DMS153 (cell line): ENCODE measurements at regions not wholly inside any gene's neighbourhood (a gene's known extent, or its start where the extent isn't known, plus 50 kb on each side); places are given as distances from the start of the nearest gene placed in this dataset.
"Not testable (repeated sequence)": the region's sequence is repeated elsewhere in the genome, so short reads cannot be mapped to it uniquely, and the experiment has no call there.

ENCODE experiments used
- DNase-seq: peaks from one replicate; lab custom pipeline; 2025; lab: John Stamatoyannopoulos, UW

DNA sequence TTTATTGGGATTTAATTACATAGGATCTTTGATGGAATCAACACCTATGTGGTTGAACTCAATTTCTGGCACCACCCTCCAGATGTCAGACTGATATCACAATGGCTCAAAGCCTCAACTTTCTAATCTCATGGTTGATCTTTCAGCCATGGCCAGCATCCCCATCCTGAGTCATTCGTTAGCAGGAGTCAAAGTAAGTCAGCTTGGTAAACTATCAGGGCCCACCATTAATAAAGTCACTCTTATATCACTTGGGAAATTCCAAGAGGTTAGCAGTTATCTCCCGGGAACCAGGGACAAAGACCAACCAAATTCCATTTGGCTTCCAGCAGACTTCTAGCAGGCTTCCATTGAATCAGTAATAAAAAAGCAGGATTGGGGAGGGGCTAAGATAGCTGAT, 50.7 kb upstream of the TNFSF4 start:
- no peak for DNase-seq

GRCh38 chr1:173258479-173259264, 51.5 kb upstream of the TNFSF4 start:
- no peak for DNase-seq

- DNase-seq, result not testable (repeated sequence)
These were observed 53.2 kb upstream of the TNFSF4 start for GRCh38 chr1:173260329-173260728.

DNA sequence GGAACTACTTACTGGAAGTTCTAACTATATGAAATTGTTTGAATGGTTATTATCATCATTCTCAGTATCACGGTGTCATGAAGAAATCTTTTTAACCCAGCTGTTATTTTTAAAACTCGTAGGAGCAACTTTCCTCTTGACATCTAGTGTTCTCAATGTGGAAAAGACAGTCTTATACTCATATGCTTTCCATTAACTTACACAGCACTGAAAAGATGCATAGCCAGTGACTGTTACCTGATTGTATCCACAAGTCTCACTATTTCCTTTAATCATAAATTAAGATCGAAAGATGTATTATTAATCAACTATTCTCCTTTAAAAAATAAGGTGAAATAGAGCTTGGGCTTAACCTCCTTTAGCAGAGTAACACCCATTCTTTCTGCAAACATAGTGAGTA, 59.7 kb upstream of the TNFSF4 start:
- no peak for DNase-seq

DNA sequence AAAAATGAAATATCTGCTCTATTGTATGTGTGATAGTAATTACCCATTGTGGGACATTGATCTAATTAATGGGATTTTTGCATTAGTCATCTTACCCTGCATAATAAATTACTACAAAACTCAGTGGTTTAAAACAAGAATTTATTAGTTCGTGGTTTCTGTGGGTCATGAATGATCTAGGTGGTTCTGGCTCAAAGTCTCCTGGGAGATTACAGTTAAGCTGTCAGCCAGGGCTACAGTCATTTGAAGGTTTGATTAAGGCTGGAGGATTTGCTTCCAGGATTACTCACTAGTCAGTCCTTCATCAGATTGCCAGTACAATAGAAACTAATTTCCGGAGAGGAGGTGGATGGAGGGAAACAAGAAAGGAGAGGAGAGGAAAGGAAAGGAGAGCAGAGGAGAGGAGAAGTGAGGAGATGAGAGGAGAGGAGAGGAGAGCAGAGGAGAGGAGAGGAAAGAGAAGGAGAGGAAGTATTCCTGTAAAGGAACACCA, 60.4 kb upstream of the TNFSF4 start:
- DNase-seq, result no peak

- DNase-seq, result no peak
These were observed 61.1 kb upstream of the TNFSF4 start for GRCh38 chr1:173268261-173268660.

GRCh38 chr1:173268786-173269277, 61.7 kb upstream of the TNFSF4 start:
- no peak for DNase-seq

GRCh38 chr1:173269490-173270230, 62.5 kb upstream of the TNFSF4 start:
- no peak for DNase-seq

DNA sequence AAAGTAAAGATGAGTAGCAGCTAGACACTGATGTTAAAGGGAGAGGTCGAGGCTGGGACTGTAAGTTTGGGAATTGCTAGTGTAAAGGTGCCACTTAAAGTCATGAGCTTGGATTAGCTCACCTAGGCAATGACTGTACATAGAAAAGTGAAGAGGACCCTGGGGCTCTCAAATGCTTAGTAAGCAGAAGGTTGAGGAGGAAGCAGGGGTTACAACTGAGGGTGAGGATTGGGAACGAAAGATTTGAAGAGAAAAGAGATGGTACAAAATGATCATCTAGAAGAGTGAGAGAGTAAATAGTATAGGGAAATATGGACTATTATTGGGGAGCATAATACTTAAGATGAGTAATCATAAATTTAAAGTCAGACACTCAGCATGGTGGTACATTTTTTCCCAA, 63.1 kb upstream of the TNFSF4 start:
- no peak for DNase-seq

DNA sequence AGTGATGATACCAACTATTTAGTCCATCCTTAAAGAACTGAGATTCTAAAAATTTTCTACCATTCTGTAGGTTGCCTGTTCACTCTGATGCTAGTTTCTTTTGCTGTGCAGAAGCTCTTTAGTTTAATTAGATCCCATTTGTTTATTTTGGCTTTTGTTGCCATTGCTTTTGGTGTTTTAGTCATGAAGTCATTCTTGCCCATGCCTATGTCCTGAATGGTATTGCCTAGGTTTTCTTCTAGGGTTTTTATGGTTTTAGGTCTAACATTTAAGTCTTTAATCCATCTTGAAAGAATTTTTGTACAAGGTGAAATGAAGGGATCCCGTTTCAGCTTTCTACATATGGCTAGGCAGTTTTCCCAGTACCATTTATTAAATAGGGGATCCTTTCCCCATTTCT, 63.9 kb upstream of the TNFSF4 start:
- not testable (repeated sequence) for DNase-seq

DNA sequence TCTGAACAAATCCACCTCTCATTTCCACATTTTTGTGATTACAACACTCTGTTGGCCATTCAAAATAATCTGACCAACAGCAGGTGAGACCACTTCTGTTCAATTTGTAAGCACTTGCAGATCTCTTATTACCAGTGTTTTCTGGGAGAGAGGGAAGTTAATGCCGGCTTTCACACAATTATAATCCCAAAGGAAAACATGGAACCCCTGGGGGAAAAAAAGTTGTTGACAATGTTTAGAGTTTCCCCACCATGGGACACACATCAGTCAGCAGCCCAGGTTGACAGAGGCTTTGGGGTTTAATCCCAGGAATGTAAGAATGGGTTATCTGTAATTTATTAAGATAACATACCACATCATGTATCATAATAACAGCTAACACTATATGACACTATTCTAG, 68.4 kb upstream of the TNFSF4 start:
- DNase-seq, result no peak

DNA sequence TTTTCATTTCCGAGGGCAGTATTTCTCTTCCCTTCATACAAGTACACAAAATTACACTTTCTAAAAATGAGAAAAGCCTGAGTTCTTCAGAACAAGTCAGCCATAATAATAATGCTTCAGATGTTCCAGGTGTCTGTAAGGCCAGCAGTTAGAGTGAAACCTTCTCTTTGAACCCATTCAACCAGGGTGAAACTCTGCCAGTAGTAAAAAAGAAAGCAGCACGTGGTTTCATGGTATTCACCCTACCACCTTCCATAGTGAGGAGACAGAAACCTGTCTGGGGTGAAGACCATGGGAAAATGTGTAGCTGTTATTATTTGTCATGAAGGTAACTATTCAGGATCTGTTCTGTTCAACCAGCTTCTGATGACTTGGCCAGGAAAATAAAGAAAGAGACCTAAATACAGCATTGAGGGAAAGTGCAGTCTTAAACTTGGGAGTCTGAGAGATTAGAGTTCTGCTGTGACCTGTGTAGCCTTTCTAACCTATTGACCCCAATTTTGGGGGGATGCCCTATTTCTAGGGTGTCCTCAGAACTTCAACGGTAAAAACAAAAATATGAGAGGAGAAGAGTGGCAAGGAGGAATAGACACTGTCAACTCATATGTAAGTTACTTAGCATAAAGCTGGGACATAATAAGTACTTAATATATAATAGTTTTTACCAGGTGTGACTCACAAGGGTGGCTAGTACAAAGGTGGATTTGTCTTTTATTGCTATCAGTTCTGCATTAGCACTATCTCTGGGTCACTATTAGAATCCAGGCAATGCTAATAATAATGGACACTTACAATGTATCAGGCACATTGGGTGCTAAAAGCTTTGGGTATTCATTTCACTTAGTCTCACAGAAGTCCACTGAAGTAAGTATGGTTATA, 70.0 kb upstream of the TNFSF4 start:
- no peak for DNase-seq

- DNase-seq, result no peak
These were observed 73.9 kb upstream of the TNFSF4 start for GRCh38 chr1:173280899-173281660.

DNA sequence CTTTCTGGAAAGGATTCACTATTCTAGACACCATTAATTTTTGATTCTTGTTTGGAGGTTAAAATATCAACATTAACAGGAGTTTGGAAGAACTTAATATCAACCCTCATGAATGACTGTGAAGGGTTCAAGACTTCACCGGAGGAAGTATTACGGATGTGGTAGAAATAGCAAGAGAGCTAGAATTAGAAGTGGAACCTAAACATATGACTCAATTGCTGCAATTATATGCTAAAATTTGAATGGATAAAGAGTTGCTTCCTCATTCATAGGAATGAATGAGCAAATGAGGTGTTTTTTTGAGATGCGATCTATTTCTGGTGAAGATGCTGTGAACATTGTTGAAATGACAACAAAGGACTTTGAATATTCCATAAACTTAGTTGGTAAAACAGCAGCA, 77.9 kb upstream of the TNFSF4 start:
- no peak for DNase-seq

- DNase-seq, result no peak
These were observed 80.7 kb upstream of the TNFSF4 start for GRCh38 chr1:173287785-173288184.

GRCh38 chr1:173293756-173294155, 86.6 kb upstream of the TNFSF4 start:
- DNase-seq, result no peak

- DNase-seq, result no peak
These were observed 87.7 kb upstream of the TNFSF4 start for GRCh38 chr1:173294843-173295242.

DNA sequence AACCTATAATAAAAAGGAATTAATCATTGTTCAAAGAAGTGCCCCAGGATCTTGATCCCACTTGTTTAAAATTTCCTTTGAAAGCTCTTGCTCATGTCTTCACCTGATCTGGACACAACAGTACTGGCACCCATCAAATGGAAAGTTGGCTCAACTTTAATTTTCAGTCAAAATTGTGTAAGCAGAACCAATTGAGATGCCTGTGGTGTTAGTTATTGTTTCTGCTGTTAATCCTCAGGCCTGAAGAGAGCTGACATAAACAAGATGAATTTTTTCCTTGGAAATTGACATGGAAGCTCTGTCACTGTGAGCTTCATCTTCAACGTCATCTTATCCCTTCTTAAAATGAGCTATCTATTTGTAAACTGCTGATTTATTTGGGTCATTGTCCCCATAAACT, 88.3 kb upstream of the TNFSF4 start:
- DNase-seq, result no peak

DNA sequence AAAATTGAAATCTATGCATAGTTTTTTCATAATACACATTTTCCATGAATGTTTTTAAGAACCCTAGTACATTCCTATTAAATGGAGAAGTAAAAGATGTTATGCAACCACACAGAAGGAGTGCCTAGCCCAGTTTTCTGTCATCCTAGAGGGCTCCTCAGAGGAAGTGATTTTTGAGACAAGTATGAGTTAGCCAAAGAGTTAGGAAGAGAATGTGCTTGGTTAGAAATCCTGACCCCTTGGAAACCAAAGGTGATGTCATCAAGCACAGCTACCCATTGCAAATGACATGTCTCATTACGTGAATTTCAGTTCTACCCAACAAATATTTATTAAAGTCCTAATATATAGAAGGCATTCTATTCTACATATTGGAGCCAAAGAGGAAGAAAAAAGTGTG, 88.9 kb upstream of the TNFSF4 start:
- no peak for DNase-seq

DNA sequence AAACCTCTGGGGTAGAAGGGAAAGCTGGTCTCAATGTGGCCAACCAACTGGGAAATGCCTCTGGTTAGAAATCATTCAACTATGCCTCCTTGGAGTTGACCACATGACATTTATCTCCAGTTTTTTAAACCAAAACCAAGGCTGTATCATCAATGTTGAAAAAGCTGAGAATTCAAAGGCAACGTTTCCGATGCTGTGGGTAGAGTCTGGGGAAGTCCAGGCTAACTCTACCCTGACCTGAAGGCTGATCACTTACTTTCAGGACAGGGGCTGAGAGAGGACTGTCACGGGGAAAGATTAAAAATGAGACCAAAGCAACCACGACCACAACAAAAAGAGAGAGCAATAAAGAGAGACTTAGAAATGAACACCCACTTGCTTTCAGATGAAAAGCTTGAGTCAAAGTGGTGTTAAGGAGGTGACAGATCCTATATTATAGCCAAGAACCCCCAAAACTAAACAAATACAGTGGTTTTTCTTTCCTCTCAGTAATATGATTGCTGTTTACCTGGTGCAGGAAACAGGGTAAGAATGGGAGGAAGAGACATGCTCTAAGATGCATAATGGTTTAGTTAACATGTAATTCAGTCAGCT, 90.8 kb upstream of the TNFSF4 start:
- no peak for DNase-seq
